OCI-LY3 (cell line): ENCODE measurements at regions not wholly inside any gene's neighbourhood (a gene's known extent, or its start where the extent isn't known, plus 50 kb on each side); places are given as distances from the start of the nearest gene placed in this dataset.
A peak's percentile ranks its signal among the peaks of the same experiment; 100 is the strongest.
"Not testable (repeated sequence)": the region's sequence is repeated elsewhere in the genome, so short reads cannot be mapped to it uniquely, and the experiment has no call there.

Source experiments
- H2AFZ ChIP-seq: fragments of 200-600, 300-600 bp; shearing (Covaris generic); 2 replicates; pipeline ENCODE4 v1.6.0; 2014; ENCODE audit warnings: antibody characterized with exemption, low read depth, low read length
- H3K27ac ChIP-seq: fragments of 200-600, 300-600 bp; sonication (generic); 2 replicates; pipeline ENCODE4 v1.5.1; 2014; ENCODE audit warnings: mild to moderate bottlenecking, low read length, moderate library complexity, mixed read lengths
- H3K27me3 ChIP-seq: fragments of 200-600, 300-600 bp; sonication (generic); 2 replicates; pipeline ENCODE4 v1.6.1; 2014; ENCODE audit warnings: low read depth, low read length, mixed read lengths
- H3K36me3 ChIP-seq: fragments of 200-600, 300-600 bp; sonication (generic); replicated peaks from 2 replicates; pipeline ENCODE3; 2014; ENCODE audit warnings: low read depth, low read length, mixed read lengths
- H3K4me1 ChIP-seq: fragments of 300-600, 200-600 bp; sonication (generic); 2 replicates; pipeline ENCODE4 v1.6.1; 2014; ENCODE audit warnings: low read length, mixed read lengths
- H3K4me2 ChIP-seq: fragments of 200-600, 300-600 bp; sonication (generic); 2 replicates; pipeline ENCODE4 v1.6.1; 2014; ENCODE audit warnings: low read length, mixed read lengths
- H3K4me3 ChIP-seq: fragments of 300-600, 200-600 bp; sonication (generic); 2 replicates; pipeline ENCODE4 v1.5.1; 2014; ENCODE audit warnings: antibody characterized with exemption, mild to moderate bottlenecking, low read length, moderate library complexity
- H3K79me2 ChIP-seq: fragments of 300-600, 200-600 bp; shearing (Covaris generic); 2 replicates; pipeline ENCODE4 v1.6.1; 2014; ENCODE audit warnings: mild to moderate bottlenecking, low read length, mixed read lengths
- H3K9ac ChIP-seq: fragments of 300-600, 200-600 bp; shearing (Covaris generic); 2 replicates; pipeline ENCODE4 v1.6.0; 2014; ENCODE audit warnings: mild to moderate bottlenecking, low read length, moderate library complexity
- H3K9me3 ChIP-seq: fragments of 200-600, 300-600 bp; shearing (Covaris generic); 2 replicates; pipeline ENCODE4 v1.6.1; 2014; ENCODE audit warnings: low read length, mixed read lengths; ENCODE audit not compliant: insufficient read depth
- H4K20me1 ChIP-seq: fragments of 200-600, 300-600 bp; sonication (generic); 2 replicates; pipeline ENCODE4 v1.6.1; 2016; ENCODE audit warnings: low read length, mixed read lengths; ENCODE audit not compliant: insufficient read depth
- EZH2phosphoT487 ChIP-seq: fragments of 200-600 bp; shearing (Covaris generic); IDR thresholded peaks from 2 replicates; pipeline ENCODE4 v1.6.1; 2018; ENCODE audit warnings: antibody characterized with exemption, mixed run types, low read depth
- TF ChIP-seq, protein P1 (sequence below): fragments of 200-600, 300-600 bp; sonication (generic); IDR thresholded peaks from 2 replicates; pipeline ENCODE4 v1.5.1; 2014; ENCODE audit warnings: antibody characterized with exemption, low read length, low read depth

- H3K9ac ChIP-seq, H3K27me3 ChIP-seq, H4K20me1 ChIP-seq, H3K4me3 ChIP-seq, H3K4me1 ChIP-seq, H3K9me3 ChIP-seq, H3K4me2 ChIP-seq, H3K79me2 ChIP-seq, H3K36me3 ChIP-seq, H3K27ac ChIP-seq, H2AFZ ChIP-seq: not testable (repeated sequence)
Measured at GRCh38 chr17:45601605-45602539, 111.4 kb upstream of the PLEKHM1 start.

- not testable (repeated sequence) for H3K4me1 ChIP-seq, H3K79me2 ChIP-seq, H3K36me3 ChIP-seq, H3K4me3 ChIP-seq, H3K27me3 ChIP-seq, H3K4me2 ChIP-seq, H4K20me1 ChIP-seq, H3K9me3 ChIP-seq, H3K27ac ChIP-seq, H2AFZ ChIP-seq, H3K9ac ChIP-seq
Measured at GRCh38 chr17:45605751-45606150, 115.2 kb upstream of the PLEKHM1 start.

- H3K27ac ChIP-seq = not testable (repeated sequence)
- peak overlapping the region; percentile 46 for H3K4me2 ChIP-seq
Measured at GRCh38 chr17:45619984-45620405, 129.5 kb upstream of the PLEKHM1 start.

GRCh38 chr17:45620468-45620867 lies 129.9 kb upstream of the PLEKHM1 start:
- not testable (repeated sequence) for H4K20me1 ChIP-seq, H3K27ac ChIP-seq, H3K79me2 ChIP-seq, H3K27me3 ChIP-seq, H2AFZ ChIP-seq, H3K9me3 ChIP-seq, H3K36me3 ChIP-seq, H3K4me1 ChIP-seq, H3K4me2 ChIP-seq
- Histone ChIP-seq H3K4me3 (peak overlapping the region; percentile 76), H3K9ac (0 out of 2 replicates have a peak overlapping the region, but pooled peaks have one; percentile 30)

More at GRCh38 chr17:45619984-45620405, 129.5 kb upstream of the PLEKHM1 start:
- H3K79me2 ChIP-seq, H3K9ac ChIP-seq, H3K4me1 ChIP-seq, H3K27me3 ChIP-seq, H3K36me3 ChIP-seq, H4K20me1 ChIP-seq, H3K9me3 ChIP-seq: not testable (repeated sequence)
- peak overlapping the region; percentile 76 for H3K4me3 ChIP-seq
- H2AFZ ChIP-seq = peak overlapping the region; percentile 74; the same call in 1 of the 2 replicates

- not testable (repeated sequence) for H3K79me2 ChIP-seq, H2AFZ ChIP-seq, H4K20me1 ChIP-seq, H3K4me3 ChIP-seq, H3K27me3 ChIP-seq, H3K4me2 ChIP-seq, H3K9me3 ChIP-seq, H3K36me3 ChIP-seq, H3K4me1 ChIP-seq, H3K9ac ChIP-seq, H3K27ac ChIP-seq
Measured at GRCh38 chr17:45621087-45621486, 130.6 kb upstream of the PLEKHM1 start.

- H3K4me1 ChIP-seq, H3K9ac ChIP-seq, H3K27me3 ChIP-seq, H3K9me3 ChIP-seq, H3K36me3 ChIP-seq, H3K79me2 ChIP-seq, H3K27ac ChIP-seq, H4K20me1 ChIP-seq, H3K4me3 ChIP-seq, H2AFZ ChIP-seq, H3K4me2 ChIP-seq: not testable (repeated sequence)
Measured at GRCh38 chr17:45622295-45622694, 131.8 kb upstream of the PLEKHM1 start.

- H3K9me3 ChIP-seq = no peaks in the 10 kb centered on the region
- no peaks in the 10 kb centered on the region for H3K4me1 ChIP-seq
- H3K9ac ChIP-seq = no peak overlapping the region
- no peak overlapping the region for H3K4me3 ChIP-seq
- TF ChIP-seq, protein P1, sequence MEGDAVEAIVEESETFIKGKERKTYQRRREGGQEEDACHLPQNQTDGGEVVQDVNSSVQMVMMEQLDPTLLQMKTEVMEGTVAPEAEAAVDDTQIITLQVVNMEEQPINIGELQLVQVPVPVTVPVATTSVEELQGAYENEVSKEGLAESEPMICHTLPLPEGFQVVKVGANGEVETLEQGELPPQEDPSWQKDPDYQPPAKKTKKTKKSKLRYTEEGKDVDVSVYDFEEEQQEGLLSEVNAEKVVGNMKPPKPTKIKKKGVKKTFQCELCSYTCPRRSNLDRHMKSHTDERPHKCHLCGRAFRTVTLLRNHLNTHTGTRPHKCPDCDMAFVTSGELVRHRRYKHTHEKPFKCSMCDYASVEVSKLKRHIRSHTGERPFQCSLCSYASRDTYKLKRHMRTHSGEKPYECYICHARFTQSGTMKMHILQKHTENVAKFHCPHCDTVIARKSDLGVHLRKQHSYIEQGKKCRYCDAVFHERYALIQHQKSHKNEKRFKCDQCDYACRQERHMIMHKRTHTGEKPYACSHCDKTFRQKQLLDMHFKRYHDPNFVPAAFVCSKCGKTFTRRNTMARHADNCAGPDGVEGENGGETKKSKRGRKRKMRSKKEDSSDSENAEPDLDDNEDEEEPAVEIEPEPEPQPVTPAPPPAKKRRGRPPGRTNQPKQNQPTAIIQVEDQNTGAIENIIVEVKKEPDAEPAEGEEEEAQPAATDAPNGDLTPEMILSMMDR = no peak
- no peak for TF ChIP-seq EZH2phosphoT487
- no peaks in the 10 kb centered on the region; the same call in 1 of the 2 replicates for H4K20me1 ChIP-seq
- H3K79me2 ChIP-seq = no peaks in the 10 kb centered on the region
- no peak overlapping the region for H3K4me2 ChIP-seq
- no peak overlapping the region for H2AFZ ChIP-seq
- no peak overlapping the region for H3K27ac ChIP-seq
- H3K27me3 ChIP-seq = no peaks in the 10 kb centered on the region
- H3K36me3 ChIP-seq = peaks cover 24% of the 10 kb centered on the region
Measured at GRCh38 chr17:45628019-45628418, 137.5 kb upstream of the PLEKHM1 start.
